ENCODE measurements at regions not wholly inside any gene's neighbourhood (a gene's known extent, or its start where the extent isn't known, plus 50 kb on each side); places are given as distances from the start of the nearest gene placed in this dataset.

DNA sequence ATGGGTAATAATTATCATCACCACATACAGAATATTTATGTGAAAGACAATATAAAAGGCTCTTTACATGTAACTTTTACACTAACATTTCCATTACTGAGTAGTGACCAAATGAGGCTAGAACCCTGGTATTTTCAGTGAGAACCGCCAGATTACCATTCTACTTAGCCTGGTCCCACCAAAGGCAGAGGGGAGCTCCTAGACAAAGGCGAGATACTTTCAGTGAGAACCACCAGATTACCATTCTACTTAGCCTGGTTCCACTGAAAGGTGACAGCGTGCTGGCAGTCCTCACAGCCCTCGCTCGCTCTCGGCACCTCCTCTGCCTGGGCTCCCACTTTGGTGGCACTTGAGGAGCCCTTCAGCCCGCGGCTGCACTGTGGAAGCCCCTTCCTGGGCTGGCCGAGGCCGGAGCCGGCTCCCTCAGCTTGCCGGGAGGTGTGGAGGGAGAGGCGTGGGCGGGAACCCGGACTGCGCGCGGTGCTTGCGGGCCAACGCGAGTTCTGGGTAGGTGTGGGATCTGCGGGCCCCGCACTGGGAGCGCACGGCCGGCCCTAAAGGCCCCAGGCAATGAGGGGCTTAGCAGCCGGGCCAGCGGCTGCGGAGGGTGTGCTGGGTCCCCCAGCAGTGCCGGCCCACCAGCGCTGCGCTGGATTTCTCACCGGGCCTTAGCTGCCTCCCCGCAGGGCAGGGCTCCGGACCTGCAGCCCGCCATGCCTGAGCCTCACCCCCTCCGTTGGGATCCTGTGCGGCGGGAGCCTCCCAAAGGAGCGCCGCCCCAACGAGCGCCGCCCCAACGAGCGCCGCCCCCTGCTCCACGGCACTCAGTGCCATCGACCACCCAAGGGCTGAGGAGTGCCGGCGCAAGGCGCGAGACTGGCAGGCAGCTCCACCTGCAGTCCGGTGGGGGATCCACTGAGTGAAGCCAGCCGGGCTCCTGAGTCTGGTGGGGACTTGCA lies 1276.1 kb downstream of the PCDH7 start:
- TF ChIP-seq, protein P1, sequence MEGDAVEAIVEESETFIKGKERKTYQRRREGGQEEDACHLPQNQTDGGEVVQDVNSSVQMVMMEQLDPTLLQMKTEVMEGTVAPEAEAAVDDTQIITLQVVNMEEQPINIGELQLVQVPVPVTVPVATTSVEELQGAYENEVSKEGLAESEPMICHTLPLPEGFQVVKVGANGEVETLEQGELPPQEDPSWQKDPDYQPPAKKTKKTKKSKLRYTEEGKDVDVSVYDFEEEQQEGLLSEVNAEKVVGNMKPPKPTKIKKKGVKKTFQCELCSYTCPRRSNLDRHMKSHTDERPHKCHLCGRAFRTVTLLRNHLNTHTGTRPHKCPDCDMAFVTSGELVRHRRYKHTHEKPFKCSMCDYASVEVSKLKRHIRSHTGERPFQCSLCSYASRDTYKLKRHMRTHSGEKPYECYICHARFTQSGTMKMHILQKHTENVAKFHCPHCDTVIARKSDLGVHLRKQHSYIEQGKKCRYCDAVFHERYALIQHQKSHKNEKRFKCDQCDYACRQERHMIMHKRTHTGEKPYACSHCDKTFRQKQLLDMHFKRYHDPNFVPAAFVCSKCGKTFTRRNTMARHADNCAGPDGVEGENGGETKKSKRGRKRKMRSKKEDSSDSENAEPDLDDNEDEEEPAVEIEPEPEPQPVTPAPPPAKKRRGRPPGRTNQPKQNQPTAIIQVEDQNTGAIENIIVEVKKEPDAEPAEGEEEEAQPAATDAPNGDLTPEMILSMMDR (conservative IDR thresholded peaks at IDR 0.05 in 1 of 2, IDR thresholded peaks at IDR 0.05 in 1 of 2; ENCODE audit: low read depth in 1 of 2, low read length in 2 of 2) = no peak
- no peak for TF ChIP-seq EZH2 (IDR thresholded peaks at IDR 0.05; ENCODE audit: low read length, missing control alignments)

All from fibroblast of lung (primary cell).